ENCODE measurements at regions not wholly inside any gene's neighbourhood (a gene's known extent, or its start where the extent isn't known, plus 50 kb on each side); places are given as distances from the start of the nearest gene placed in this dataset.

DNA sequence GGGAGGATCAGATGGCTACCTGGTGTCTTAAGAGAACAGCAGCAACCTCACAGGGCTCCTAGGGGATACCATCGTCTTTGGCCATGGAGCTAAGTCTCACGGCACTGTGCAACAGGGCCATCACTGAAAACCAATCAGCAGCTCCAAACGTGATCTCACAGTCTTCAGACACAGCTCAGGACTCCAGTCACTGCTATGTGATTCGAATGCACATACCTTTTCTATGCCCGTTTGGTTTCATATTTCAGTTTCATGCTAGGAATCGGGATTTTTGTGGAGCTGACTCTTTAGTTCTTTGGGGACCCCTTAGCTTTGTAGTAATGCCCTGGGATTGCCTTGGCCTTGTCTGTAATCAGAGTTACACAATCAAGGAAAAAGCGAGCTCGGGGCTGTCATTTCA lies 162.8 kb upstream of the CDH11 start:
- Mint-ChIP-seq H3K4me3 (no peak overlapping the region), H3K27me3 (no peaks in the 10 kb centered on the region), H3K27ac (no peak overlapping the region), H3K9me3 (peaks cover 9% of the 10 kb centered on the region), H3K36me3 (ENCODE audit: low read depth) (no peaks in the 10 kb centered on the region), H3K4me1 (ENCODE audit: low read depth) (no peaks in the 10 kb centered on the region)
- DNase-seq = no peak

GRCh38 chr16:65283181-65283651 lies 161.4 kb upstream of the CDH11 start:
- no peak for DNase-seq
- Mint-ChIP-seq H3K4me3 (no peak overlapping the region), H3K4me1 (ENCODE audit: low read depth) (no peaks in the 10 kb centered on the region), H3K36me3 (ENCODE audit: low read depth) (no peaks in the 10 kb centered on the region), H3K27me3 (no peaks in the 10 kb centered on the region), H3K27ac (no peak overlapping the region), H3K9me3 (peaks cover 9% of the 10 kb centered on the region)

- Mint-ChIP-seq H3K4me1 (ENCODE audit: low read depth) (no peaks in the 10 kb centered on the region), H3K4me3 (no peak overlapping the region), H3K27ac (no peak overlapping the region), H3K36me3 (ENCODE audit: low read depth) (no peaks in the 10 kb centered on the region), H3K9me3 (peaks cover 14% of the 10 kb centered on the region), H3K27me3 (no peaks in the 10 kb centered on the region)
- no peak for DNase-seq
Measured at GRCh38 chr16:65281586-65281985, 159.7 kb upstream of the CDH11 start.

DNA sequence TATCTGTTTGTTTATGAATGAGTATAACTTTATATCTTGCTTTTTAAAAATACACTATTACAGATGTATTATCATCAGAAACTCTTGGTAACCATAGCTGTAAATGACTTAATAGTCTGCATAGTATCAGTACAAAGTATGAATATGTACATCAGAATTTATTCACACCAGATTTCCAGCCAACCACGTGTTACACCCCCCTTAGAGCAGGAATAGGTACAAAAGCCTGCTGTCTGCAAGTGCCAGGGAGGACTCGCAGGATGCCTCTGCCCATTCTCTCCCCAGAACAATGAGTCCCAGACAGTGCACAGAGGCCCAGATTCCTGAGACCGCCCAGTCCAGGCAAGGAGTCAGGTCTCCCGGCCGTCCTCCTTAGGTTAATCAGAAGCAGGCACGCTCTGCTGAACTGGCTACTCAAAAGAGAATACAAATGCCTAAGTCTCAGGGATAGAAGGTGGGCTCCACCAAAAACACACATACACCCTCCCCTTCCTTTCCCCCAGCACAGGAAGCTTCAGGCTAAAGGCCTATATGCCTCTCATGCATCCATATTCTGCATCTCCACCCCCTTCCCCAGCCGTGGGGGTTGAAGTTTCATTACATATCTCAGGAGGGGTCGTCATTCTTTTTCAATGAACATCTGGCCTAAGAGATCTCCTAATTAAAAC lies 159.1 kb upstream of the CDH11 start:
- H3K27me3 Mint-ChIP-seq = no peaks in the 10 kb centered on the region
- H3K9me3 Mint-ChIP-seq = peaks cover 15% of the 10 kb centered on the region
- H3K27ac Mint-ChIP-seq = no peak overlapping the region
- H3K4me3 Mint-ChIP-seq = no peak overlapping the region
- no peak for DNase-seq
- H3K4me1 Mint-ChIP-seq (ENCODE audit: low read depth) = no peaks in the 10 kb centered on the region
- H3K36me3 Mint-ChIP-seq (ENCODE audit: low read depth) = no peaks in the 10 kb centered on the region

- Mint-ChIP-seq H3K36me3 (ENCODE audit: low read depth) (no peaks in the 10 kb centered on the region), H3K4me1 (ENCODE audit: low read depth) (no peaks in the 10 kb centered on the region), H3K27me3 (no peaks in the 10 kb centered on the region), H3K9me3 (peaks cover 18% of the 10 kb centered on the region), H3K4me3 (no peak overlapping the region), H3K27ac (no peak overlapping the region)
- DNase-seq = no peak
Measured at GRCh38 chr16:65279576-65279975, 157.7 kb upstream of the CDH11 start.

DNA sequence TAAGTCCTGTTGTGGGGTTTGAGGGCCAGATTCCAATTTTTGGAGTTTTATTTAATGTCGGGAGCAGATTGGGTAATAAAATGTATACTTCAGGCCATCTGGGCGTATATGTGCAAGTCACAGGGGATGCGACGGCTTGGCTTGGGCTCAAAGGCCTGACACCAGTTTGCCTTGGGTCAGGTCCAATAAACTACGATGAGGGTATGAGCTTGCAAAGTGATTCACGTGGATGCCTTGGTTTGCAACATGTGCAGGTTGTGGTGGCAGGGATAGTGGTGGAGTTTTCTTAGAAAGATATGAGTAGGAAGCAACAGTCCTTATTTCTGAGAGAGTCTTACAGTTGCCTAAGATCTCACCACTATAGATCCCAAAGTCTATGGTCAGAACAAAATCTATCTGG lies 157.0 kb upstream of the CDH11 start:
- H3K36me3 Mint-ChIP-seq (ENCODE audit: low read depth) = no peaks in the 10 kb centered on the region
- H3K4me1 Mint-ChIP-seq (ENCODE audit: low read depth) = no peaks in the 10 kb centered on the region
- DNase-seq = no peak
- H3K27me3 Mint-ChIP-seq = no peaks in the 10 kb centered on the region
- no peak overlapping the region for H3K4me3 Mint-ChIP-seq
- H3K27ac Mint-ChIP-seq = no peak overlapping the region
- peaks cover 18% of the 10 kb centered on the region for H3K9me3 Mint-ChIP-seq

DNA sequence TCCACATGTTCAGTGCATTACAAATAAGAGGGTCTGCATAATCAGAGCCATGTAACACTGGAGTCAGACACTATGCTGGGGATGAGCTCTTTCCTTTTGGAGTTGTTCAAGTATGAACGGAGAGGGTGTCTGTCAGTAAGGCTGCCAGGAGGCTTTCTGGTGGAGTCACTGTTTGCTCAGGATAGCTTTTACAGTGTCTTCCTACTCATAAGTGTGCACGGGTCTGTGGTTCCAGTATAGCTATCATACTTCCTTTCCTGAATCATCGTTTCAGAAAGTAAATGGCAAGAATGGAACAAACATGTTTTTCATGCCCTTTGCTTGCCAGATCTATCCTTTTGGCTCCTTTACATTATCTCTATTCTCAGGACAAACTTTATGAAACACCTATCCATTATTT lies 152.7 kb upstream of the CDH11 start:
- H3K4me3 Mint-ChIP-seq = no peak overlapping the region

GRCh38 chr16:65272699-65273414 lies 151.0 kb upstream of the CDH11 start:
- no peak for DNase-seq
- no peaks in the 10 kb centered on the region for H3K4me1 Mint-ChIP-seq (ENCODE audit: low read depth)
- no peak overlapping the region for H3K27ac Mint-ChIP-seq
- no peaks in the 10 kb centered on the region for H3K27me3 Mint-ChIP-seq
- H3K36me3 Mint-ChIP-seq (ENCODE audit: low read depth) = no peaks in the 10 kb centered on the region
- no peak overlapping the region for H3K4me3 Mint-ChIP-seq
- H3K9me3 Mint-ChIP-seq = peaks cover 9% of the 10 kb centered on the region

More for the DNA sequence above, 152.7 kb upstream of the CDH11 start:
- Mint-ChIP-seq H3K27ac (no peak overlapping the region), H3K4me1 (ENCODE audit: low read depth) (no peaks in the 10 kb centered on the region), H3K27me3 (no peaks in the 10 kb centered on the region), H3K36me3 (ENCODE audit: low read depth) (no peaks in the 10 kb centered on the region), H3K9me3 (peaks cover 10% of the 10 kb centered on the region)
- DNase-seq = no peak

GRCh38 chr16:65271996-65272395 lies 150.1 kb upstream of the CDH11 start:
- Mint-ChIP-seq H3K9me3 (peaks cover 9% of the 10 kb centered on the region), H3K36me3 (ENCODE audit: low read depth) (no peaks in the 10 kb centered on the region), H3K4me3 (no peak overlapping the region), H3K27ac (no peak overlapping the region), H3K27me3 (no peaks in the 10 kb centered on the region), H3K4me1 (ENCODE audit: low read depth) (no peaks in the 10 kb centered on the region)
- no peak for DNase-seq

- Mint-ChIP-seq H3K27ac (no peak overlapping the region), H3K27me3 (no peaks in the 10 kb centered on the region), H3K4me3 (no peak overlapping the region), H3K36me3 (ENCODE audit: low read depth) (no peaks in the 10 kb centered on the region), H3K9me3 (peaks cover 13% of the 10 kb centered on the region), H3K4me1 (ENCODE audit: low read depth) (no peaks in the 10 kb centered on the region)
- no peak for DNase-seq
Measured at GRCh38 chr16:65268331-65268730, 146.5 kb upstream of the CDH11 start.

GRCh38 chr16:65263896-65264295 lies 142.0 kb upstream of the CDH11 start:
- Mint-ChIP-seq H3K9me3 (peaks cover 17% of the 10 kb centered on the region), H3K4me3 (no peak overlapping the region), H3K4me1 (ENCODE audit: low read depth) (no peaks in the 10 kb centered on the region), H3K27me3 (no peaks in the 10 kb centered on the region), H3K36me3 (ENCODE audit: low read depth) (no peaks in the 10 kb centered on the region), H3K27ac (no peak overlapping the region)
- no peak for DNase-seq

- no peaks in the 10 kb centered on the region for H3K27me3 Mint-ChIP-seq
- DNase-seq = no peak
- no peak overlapping the region for H3K4me3 Mint-ChIP-seq
- no peak overlapping the region for H3K27ac Mint-ChIP-seq
- no peaks in the 10 kb centered on the region for H3K4me1 Mint-ChIP-seq (ENCODE audit: low read depth)
- no peaks in the 10 kb centered on the region for H3K36me3 Mint-ChIP-seq (ENCODE audit: low read depth)
- H3K9me3 Mint-ChIP-seq = peaks cover 8% of the 10 kb centered on the region
Measured at GRCh38 chr16:65260746-65261145, 138.9 kb upstream of the CDH11 start.

DNA sequence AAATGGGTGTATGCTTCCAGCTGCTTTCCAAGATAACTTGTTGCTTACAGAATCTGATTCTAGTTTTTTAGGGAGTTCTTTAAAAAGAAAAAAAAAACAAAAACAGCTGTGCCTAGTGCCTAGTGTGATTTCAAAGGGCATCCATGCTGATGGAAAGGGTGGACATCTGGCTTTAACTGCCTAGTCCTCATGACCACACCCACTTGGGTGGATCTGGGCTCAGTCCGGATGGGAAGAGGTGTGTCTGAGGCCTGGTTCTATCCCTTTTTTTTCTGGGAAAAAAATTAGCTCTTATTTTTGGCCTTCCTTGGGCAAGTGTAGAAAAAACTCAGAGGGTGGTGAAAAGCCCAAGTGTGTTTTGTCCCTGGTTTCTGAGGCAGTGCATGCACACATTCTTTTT lies 132.3 kb upstream of the CDH11 start:
- Mint-ChIP-seq H3K9me3 (peaks cover 2% of the 10 kb centered on the region), H3K27me3 (no peaks in the 10 kb centered on the region), H3K36me3 (ENCODE audit: low read depth) (no peaks in the 10 kb centered on the region), H3K4me3 (no peak overlapping the region), H3K4me1 (ENCODE audit: low read depth) (no peaks in the 10 kb centered on the region), H3K27ac (no peak overlapping the region)
- no peak for DNase-seq

- H3K4me1 Mint-ChIP-seq (ENCODE audit: low read depth) = no peaks in the 10 kb centered on the region
- no peak overlapping the region for H3K4me3 Mint-ChIP-seq
- H3K36me3 Mint-ChIP-seq (ENCODE audit: low read depth) = no peaks in the 10 kb centered on the region
- H3K27ac Mint-ChIP-seq = no peak overlapping the region
- no peaks in the 10 kb centered on the region for H3K27me3 Mint-ChIP-seq
- no peak for DNase-seq
- peaks cover 4% of the 10 kb centered on the region for H3K9me3 Mint-ChIP-seq
Measured at GRCh38 chr16:65249768-65250167, 127.9 kb upstream of the CDH11 start.

DNA sequence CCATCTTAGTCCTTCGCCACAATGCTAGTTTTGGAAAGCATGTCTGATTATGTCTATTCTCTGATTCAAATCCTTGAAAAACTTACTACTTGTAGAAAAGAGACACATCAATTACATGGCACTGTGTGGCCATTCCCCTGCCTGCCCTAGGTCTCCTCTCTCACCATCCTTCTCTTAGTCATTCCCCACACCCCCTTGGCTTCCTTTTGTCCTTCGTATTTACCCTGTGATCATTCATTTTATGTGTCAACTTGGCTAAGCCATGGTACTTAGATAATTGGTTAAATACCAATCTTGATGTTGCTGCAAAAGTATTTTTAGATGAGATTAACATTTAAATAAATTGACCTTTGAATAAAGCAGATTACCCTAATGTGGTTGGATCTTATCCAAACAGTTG lies 122.9 kb upstream of the CDH11 start:
- Mint-ChIP-seq H3K4me1 (ENCODE audit: low read depth) (no peaks in the 10 kb centered on the region), H3K27me3 (no peaks in the 10 kb centered on the region), H3K36me3 (ENCODE audit: low read depth) (no peaks in the 10 kb centered on the region), H3K4me3 (no peak overlapping the region), H3K9me3 (peaks cover 13% of the 10 kb centered on the region), H3K27ac (no peak overlapping the region)
- no peak for DNase-seq
